ENCODE measurements at regions not wholly inside any gene's neighbourhood (a gene's known extent, or its start where the extent isn't known, plus 50 kb on each side); places are given as distances from the start of the nearest gene placed in this dataset.

DNA sequence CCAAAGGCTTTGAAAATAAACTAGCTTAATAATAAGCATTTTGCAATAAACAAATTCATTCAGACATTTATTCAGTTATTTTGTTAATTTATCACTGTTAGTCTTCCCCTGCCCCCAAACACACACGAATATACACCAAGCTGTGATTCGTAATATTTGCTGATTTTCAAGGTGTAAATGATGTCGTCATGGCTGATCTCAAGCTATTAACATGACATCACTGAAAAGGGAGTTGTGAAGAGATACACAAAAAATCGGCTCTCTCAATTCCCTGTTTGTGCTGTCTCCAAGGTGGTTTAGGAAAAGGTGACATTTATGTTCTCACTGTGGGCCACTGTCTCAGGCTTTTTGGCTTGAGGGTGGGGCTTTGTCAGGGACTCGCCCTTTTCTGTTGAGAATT is 413.3 kb downstream of the CDH9 start:
- TF ChIP-seq, protein P1, sequence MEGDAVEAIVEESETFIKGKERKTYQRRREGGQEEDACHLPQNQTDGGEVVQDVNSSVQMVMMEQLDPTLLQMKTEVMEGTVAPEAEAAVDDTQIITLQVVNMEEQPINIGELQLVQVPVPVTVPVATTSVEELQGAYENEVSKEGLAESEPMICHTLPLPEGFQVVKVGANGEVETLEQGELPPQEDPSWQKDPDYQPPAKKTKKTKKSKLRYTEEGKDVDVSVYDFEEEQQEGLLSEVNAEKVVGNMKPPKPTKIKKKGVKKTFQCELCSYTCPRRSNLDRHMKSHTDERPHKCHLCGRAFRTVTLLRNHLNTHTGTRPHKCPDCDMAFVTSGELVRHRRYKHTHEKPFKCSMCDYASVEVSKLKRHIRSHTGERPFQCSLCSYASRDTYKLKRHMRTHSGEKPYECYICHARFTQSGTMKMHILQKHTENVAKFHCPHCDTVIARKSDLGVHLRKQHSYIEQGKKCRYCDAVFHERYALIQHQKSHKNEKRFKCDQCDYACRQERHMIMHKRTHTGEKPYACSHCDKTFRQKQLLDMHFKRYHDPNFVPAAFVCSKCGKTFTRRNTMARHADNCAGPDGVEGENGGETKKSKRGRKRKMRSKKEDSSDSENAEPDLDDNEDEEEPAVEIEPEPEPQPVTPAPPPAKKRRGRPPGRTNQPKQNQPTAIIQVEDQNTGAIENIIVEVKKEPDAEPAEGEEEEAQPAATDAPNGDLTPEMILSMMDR (conservative IDR thresholded peaks at IDR 0.05 in 1 of 2, IDR thresholded peaks at IDR 0.05 in 1 of 2; ENCODE audit: low read depth in 1 of 2, low read length in 2 of 2) = no peak
- no peak for TF ChIP-seq EZH2 (IDR thresholded peaks at IDR 0.05; ENCODE audit: low read length, missing control alignments)
